H1 (cell line): ENCODE measurements at regions not wholly inside any gene's neighbourhood (a gene's known extent, or its start where the extent isn't known, plus 50 kb on each side); places are given as distances from the start of the nearest gene placed in this dataset.

Experiments
- RBBP5 ChIP-seq: IDR thresholded peaks from 2 replicates; pipeline ENCODE4 v1.7.1; 2012; ENCODE audit warnings: low read depth, mild to moderate bottlenecking, inconsistent platforms, low read length, moderate library complexity, borderline replicate concordance
- TF ChIP-seq, protein P1 (sequence below): fragments of 300-600 bp; sonication (generic); IDR thresholded peaks from 2 replicates; pipeline ENCODE4 v1.7.1; 2012; ENCODE audit warnings: low read length, moderate library complexity, mild to moderate bottlenecking, inconsistent platforms; ENCODE audit not compliant: insufficient replicate concordance

DNA sequence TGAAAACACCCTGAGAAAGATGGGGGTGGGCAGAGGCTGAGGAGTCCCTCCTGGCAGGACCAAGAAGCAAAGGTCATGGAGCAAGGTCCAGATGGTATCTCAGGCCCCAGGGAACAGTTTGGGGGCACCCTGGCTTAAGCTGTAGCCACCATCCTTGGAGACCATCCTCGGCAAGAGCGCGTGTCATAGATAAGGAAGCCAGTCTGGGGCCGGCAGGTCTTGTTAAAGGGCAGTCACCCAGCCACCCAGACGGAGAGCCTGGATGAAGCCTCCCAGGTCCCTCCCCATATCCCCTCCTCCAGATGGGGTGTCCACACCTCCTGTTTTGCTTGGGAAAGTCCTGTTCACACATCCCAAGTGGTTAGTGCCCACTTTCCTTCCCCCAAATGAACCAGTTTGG is 191.1 kb downstream of the KLF13 start (continued):
- TF ChIP-seq, protein P1, sequence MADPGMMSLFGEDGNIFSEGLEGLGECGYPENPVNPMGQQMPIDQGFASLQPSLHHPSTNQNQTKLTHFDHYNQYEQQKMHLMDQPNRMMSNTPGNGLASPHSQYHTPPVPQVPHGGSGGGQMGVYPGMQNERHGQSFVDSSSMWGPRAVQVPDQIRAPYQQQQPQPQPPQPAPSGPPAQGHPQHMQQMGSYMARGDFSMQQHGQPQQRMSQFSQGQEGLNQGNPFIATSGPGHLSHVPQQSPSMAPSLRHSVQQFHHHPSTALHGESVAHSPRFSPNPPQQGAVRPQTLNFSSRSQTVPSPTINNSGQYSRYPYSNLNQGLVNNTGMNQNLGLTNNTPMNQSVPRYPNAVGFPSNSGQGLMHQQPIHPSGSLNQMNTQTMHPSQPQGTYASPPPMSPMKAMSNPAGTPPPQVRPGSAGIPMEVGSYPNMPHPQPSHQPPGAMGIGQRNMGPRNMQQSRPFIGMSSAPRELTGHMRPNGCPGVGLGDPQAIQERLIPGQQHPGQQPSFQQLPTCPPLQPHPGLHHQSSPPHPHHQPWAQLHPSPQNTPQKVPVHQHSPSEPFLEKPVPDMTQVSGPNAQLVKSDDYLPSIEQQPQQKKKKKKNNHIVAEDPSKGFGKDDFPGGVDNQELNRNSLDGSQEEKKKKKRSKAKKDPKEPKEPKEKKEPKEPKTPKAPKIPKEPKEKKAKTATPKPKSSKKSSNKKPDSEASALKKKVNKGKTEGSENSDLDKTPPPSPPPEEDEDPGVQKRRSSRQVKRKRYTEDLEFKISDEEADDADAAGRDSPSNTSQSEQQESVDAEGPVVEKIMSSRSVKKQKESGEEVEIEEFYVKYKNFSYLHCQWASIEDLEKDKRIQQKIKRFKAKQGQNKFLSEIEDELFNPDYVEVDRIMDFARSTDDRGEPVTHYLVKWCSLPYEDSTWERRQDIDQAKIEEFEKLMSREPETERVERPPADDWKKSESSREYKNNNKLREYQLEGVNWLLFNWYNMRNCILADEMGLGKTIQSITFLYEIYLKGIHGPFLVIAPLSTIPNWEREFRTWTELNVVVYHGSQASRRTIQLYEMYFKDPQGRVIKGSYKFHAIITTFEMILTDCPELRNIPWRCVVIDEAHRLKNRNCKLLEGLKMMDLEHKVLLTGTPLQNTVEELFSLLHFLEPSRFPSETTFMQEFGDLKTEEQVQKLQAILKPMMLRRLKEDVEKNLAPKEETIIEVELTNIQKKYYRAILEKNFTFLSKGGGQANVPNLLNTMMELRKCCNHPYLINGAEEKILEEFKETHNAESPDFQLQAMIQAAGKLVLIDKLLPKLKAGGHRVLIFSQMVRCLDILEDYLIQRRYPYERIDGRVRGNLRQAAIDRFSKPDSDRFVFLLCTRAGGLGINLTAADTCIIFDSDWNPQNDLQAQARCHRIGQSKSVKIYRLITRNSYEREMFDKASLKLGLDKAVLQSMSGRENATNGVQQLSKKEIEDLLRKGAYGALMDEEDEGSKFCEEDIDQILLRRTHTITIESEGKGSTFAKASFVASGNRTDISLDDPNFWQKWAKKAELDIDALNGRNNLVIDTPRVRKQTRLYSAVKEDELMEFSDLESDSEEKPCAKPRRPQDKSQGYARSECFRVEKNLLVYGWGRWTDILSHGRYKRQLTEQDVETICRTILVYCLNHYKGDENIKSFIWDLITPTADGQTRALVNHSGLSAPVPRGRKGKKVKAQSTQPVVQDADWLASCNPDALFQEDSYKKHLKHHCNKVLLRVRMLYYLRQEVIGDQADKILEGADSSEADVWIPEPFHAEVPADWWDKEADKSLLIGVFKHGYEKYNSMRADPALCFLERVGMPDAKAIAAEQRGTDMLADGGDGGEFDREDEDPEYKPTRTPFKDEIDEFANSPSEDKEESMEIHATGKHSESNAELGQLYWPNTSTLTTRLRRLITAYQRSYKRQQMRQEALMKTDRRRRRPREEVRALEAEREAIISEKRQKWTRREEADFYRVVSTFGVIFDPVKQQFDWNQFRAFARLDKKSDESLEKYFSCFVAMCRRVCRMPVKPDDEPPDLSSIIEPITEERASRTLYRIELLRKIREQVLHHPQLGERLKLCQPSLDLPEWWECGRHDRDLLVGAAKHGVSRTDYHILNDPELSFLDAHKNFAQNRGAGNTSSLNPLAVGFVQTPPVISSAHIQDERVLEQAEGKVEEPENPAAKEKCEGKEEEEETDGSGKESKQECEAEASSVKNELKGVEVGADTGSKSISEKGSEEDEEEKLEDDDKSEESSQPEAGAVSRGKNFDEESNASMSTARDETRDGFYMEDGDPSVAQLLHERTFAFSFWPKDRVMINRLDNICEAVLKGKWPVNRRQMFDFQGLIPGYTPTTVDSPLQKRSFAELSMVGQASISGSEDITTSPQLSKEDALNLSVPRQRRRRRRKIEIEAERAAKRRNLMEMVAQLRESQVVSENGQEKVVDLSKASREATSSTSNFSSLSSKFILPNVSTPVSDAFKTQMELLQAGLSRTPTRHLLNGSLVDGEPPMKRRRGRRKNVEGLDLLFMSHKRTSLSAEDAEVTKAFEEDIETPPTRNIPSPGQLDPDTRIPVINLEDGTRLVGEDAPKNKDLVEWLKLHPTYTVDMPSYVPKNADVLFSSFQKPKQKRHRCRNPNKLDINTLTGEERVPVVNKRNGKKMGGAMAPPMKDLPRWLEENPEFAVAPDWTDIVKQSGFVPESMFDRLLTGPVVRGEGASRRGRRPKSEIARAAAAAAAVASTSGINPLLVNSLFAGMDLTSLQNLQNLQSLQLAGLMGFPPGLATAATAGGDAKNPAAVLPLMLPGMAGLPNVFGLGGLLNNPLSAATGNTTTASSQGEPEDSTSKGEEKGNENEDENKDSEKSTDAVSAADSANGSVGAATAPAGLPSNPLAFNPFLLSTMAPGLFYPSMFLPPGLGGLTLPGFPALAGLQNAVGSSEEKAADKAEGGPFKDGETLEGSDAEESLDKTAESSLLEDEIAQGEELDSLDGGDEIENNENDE, result no peak
- TF ChIP-seq RBBP5, result no peak
